ENCODE measurements at regions not wholly inside any gene's neighbourhood (a gene's known extent, or its start where the extent isn't known, plus 50 kb on each side); places are given as distances from the start of the nearest gene placed in this dataset.

- Mint-ChIP-seq H3K27me3 (ENCODE audit: low read depth, poor library complexity) (no peaks in the 10 kb centered on the region), H3K4me3 (no peak overlapping the region), H3K27ac (peak overlapping the region; percentile 62), H3K36me3 (ENCODE audit: low read depth) (no peaks in the 10 kb centered on the region), H3K4me1 (peaks cover 5% of the 10 kb centered on the region), H3K9me3 (no peaks in the 10 kb centered on the region)
- no peak for TF ChIP-seq CTCF (IDR thresholded peaks at IDR 0.05)
- DNase-seq, result no peak
Measured at GRCh38 chr2:215598376-215598975, 162.6 kb upstream of the FN1 start.

- no peaks in the 10 kb centered on the region for H3K27me3 Mint-ChIP-seq (ENCODE audit: low read depth, poor library complexity)
- H3K9me3 Mint-ChIP-seq, result no peaks in the 10 kb centered on the region
- H3K36me3 Mint-ChIP-seq (ENCODE audit: low read depth), result no peaks in the 10 kb centered on the region
- DNase-seq, result no peak
- no peak overlapping the region for H3K4me3 Mint-ChIP-seq
- peaks cover 5% of the 10 kb centered on the region for H3K4me1 Mint-ChIP-seq
- H3K27ac Mint-ChIP-seq, result no peak overlapping the region
- TF ChIP-seq CTCF (IDR thresholded peaks at IDR 0.05), result no peak
Measured at GRCh38 chr2:215597577-215597976, 161.7 kb upstream of the FN1 start.

GRCh38 chr2:215594766-215595165, 158.9 kb upstream of the FN1 start:
- no peak overlapping the region for H3K27ac Mint-ChIP-seq
- no peaks in the 10 kb centered on the region for H3K36me3 Mint-ChIP-seq (ENCODE audit: low read depth)
- TF ChIP-seq CTCF (IDR thresholded peaks at IDR 0.05), result no peak
- H3K4me3 Mint-ChIP-seq, result no peak overlapping the region
- no peak for DNase-seq
- no peaks in the 10 kb centered on the region for H3K9me3 Mint-ChIP-seq
- H3K4me1 Mint-ChIP-seq, result peaks cover 5% of the 10 kb centered on the region
- H3K27me3 Mint-ChIP-seq (ENCODE audit: low read depth, poor library complexity), result no peaks in the 10 kb centered on the region

GRCh38 chr2:215590010-215590745, 154.3 kb upstream of the FN1 start:
- DNase-seq, result no peak
- H3K9me3 Mint-ChIP-seq, result no peaks in the 10 kb centered on the region
- H3K4me3 Mint-ChIP-seq, result no peak overlapping the region
- H3K4me1 Mint-ChIP-seq, result no peaks in the 10 kb centered on the region
- peaks cover 3% of the 10 kb centered on the region for H3K27me3 Mint-ChIP-seq (ENCODE audit: low read depth, poor library complexity)
- no peak for TF ChIP-seq CTCF (IDR thresholded peaks at IDR 0.05)
- no peaks in the 10 kb centered on the region for H3K36me3 Mint-ChIP-seq (ENCODE audit: low read depth)
- no peak overlapping the region for H3K27ac Mint-ChIP-seq

- Mint-ChIP-seq H3K36me3 (ENCODE audit: low read depth) (no peaks in the 10 kb centered on the region), H3K4me3 (no peak overlapping the region), H3K4me1 (peaks cover 10% of the 10 kb centered on the region), H3K27me3 (ENCODE audit: low read depth, poor library complexity) (peaks cover 3% of the 10 kb centered on the region), H3K9me3 (no peaks in the 10 kb centered on the region), H3K27ac (no peak overlapping the region)
- no peak for TF ChIP-seq CTCF (IDR thresholded peaks at IDR 0.05)
- no peak for DNase-seq
Measured at GRCh38 chr2:215583881-215584280, 148.0 kb upstream of the FN1 start.

- Mint-ChIP-seq H3K4me3 (no peak overlapping the region), H3K9me3 (no peaks in the 10 kb centered on the region), H3K27ac (no peak overlapping the region), H3K27me3 (ENCODE audit: low read depth, poor library complexity) (no peaks in the 10 kb centered on the region), H3K4me1 (peaks cover 11% of the 10 kb centered on the region), H3K36me3 (ENCODE audit: low read depth) (no peaks in the 10 kb centered on the region)
- TF ChIP-seq CTCF (IDR thresholded peaks at IDR 0.05), result no peak
- no peak for DNase-seq
Measured at GRCh38 chr2:215579809-215580208, 143.9 kb upstream of the FN1 start.

All from nephron progenitor cell (in vitro differentiated cells).